IMR-90 (cell line): ENCODE measurements at regions not wholly inside any gene's neighbourhood (a gene's known extent, or its start where the extent isn't known, plus 50 kb on each side); places are given as distances from the start of the nearest gene placed in this dataset.

ENCODE experiments used
- ATAC-seq: fragments of 200-7000 bp; cut with Tn5 transposase; 2 replicates; pipeline ENCODE4 v1.9.1; 2020; ENCODE audit warnings: low read depth, mild to moderate bottlenecking, moderate library complexity
- BruUV-seq: library from RNA; stranded (reverse); fragments of 400-500 nt; replicated peaks from 2 replicates; lab custom pipeline; 2021; lab: Mats Ljungman, UMichigan
- CTCF ChIA-PET: fragments of 300-600 bp; formaldehyde crosslinking; extraction: SDS; loops from one replicate; lab custom pipeline; 2021; ENCODE audit warnings: antibody characterized with exemption; lab: Yijun Ruan, JAX
- POLR2A ChIA-PET: fragments of 300-600 bp; sonication (Branson Sonifier 250); formaldehyde crosslinking; loops from one replicate; lab custom pipeline; 2022; ENCODE audit warnings: antibody characterized with exemption; ENCODE audit not compliant: unreplicated experiment; lab: Charles Lee
- DNase-seq: peaks from one replicate; pipeline ENCODE4 v3.0.0; 2013
- H2AFZ ChIP-seq: replicated peaks from 2 replicates; pipeline ENCODE3; 2013; ENCODE audit warnings: low read length, mild to moderate bottlenecking; ENCODE audit not compliant: poor library complexity
- H2AK5ac ChIP-seq: 2 replicates; pipeline ENCODE4 v1.6.1; 2013; ENCODE audit warnings: low read depth, low read length, inconsistent platforms
- H2AK9ac ChIP-seq: replicated peaks from 2 replicates; pipeline ENCODE3; 2013; ENCODE audit warnings: mild to moderate bottlenecking, low read depth, low read length, moderate library complexity; ENCODE audit not compliant: poor library complexity
- H2BK120ac ChIP-seq: 2 replicates; pipeline ENCODE4 v1.6.1; 2013; ENCODE audit warnings: low read depth, low read length, inconsistent platforms
- H2BK15ac ChIP-seq: 3 replicates; pipeline ENCODE4 v1.6.1; 2013; ENCODE audit warnings: low read depth, low read length, inconsistent platforms
- H2BK20ac ChIP-seq: 2 replicates; pipeline ENCODE4 v1.6.1; 2013; ENCODE audit warnings: low read depth, mild to moderate bottlenecking, inconsistent platforms, low read length, moderate library complexity
- H2BK5ac ChIP-seq: 2 replicates; pipeline ENCODE4 v1.6.1; 2013; ENCODE audit warnings: mild to moderate bottlenecking, low read depth, low read length, inconsistent platforms; ENCODE audit not compliant: poor library complexity, severe bottlenecking
- H3K14ac ChIP-seq: replicated peaks from 2 replicates; pipeline ENCODE4 v1.6.1; 2013; ENCODE audit warnings: low read depth, low read length, inconsistent platforms
- H3K18ac ChIP-seq: 2 replicates; pipeline ENCODE4 v1.6.1; 2013; ENCODE audit warnings: low read depth, low read length, control low read depth
- H3K23ac ChIP-seq: 2 replicates; pipeline ENCODE4 v1.6.1; 2013; ENCODE audit warnings: low read depth, low read length, inconsistent platforms
- H3K27ac ChIP-seq: 2 replicates; pipeline ENCODE4 v1.5.1; 2013; ENCODE audit warnings: mild to moderate bottlenecking, control low read depth, low read length; ENCODE audit not compliant: insufficient read depth
- H3K27me3 ChIP-seq: 2 replicates; pipeline ENCODE4 v1.6.1; 2013; ENCODE audit warnings: low read length; ENCODE audit not compliant: control insufficient read depth, insufficient read depth
- H3K36me3 ChIP-seq: 2 replicates; pipeline ENCODE4 v1.6.1; 2013; ENCODE audit warnings: low read length, mixed read lengths; ENCODE audit not compliant: control insufficient read depth, insufficient read depth
- H3K4ac ChIP-seq: 2 replicates; pipeline ENCODE4 v1.6.1; 2013; ENCODE audit warnings: low read depth, low read length, inconsistent platforms
- H3K4me1 ChIP-seq: 2 replicates; pipeline ENCODE4 v1.6.1; 2013; ENCODE audit warnings: low read length, mixed read lengths; ENCODE audit not compliant: control insufficient read depth, insufficient read depth
- H3K4me2 ChIP-seq: 2 replicates; pipeline ENCODE4 v1.6.1; 2013; ENCODE audit warnings: low read depth, mild to moderate bottlenecking, control low read depth, low read length, moderate library complexity
- H3K4me3 ChIP-seq: 2 replicates; pipeline ENCODE4 v1.5.1; 2013; ENCODE audit warnings: low read depth, mild to moderate bottlenecking, control low read depth, low read length, moderate library complexity; ENCODE audit not compliant: insufficient read depth
- H3K56ac ChIP-seq: 2 replicates; pipeline ENCODE4 v1.6.1; 2013; ENCODE audit warnings: low read length, inconsistent platforms; ENCODE audit not compliant: insufficient read depth; ENCODE audit errors: extremely low read depth
- H3K79me1 ChIP-seq, 2 experiments: 2 replicates each; pipeline ENCODE4 v1.6.1; 2013; ENCODE audit warnings: low read length in 2 of 2, inconsistent platforms in 1 of 2, low read depth in 1 of 2
- H3K9ac ChIP-seq: 2 replicates; pipeline ENCODE4 v1.6.1; 2013; ENCODE audit warnings: low read depth, low read length, control low read depth
- H3K9me1 ChIP-seq: 2 replicates; pipeline ENCODE4 v1.6.1; 2013; ENCODE audit warnings: low read length, inconsistent platforms; ENCODE audit not compliant: insufficient read depth
- H3K9me3 ChIP-seq: 2 replicates; pipeline ENCODE4 v1.6.1; 2013; ENCODE audit warnings: low read length; ENCODE audit not compliant: control insufficient read depth, insufficient read depth
- H4K20me1 ChIP-seq: 2 replicates; pipeline ENCODE4 v1.6.1; 2013; ENCODE audit warnings: low read length, inconsistent platforms; ENCODE audit not compliant: insufficient read depth
- H4K5ac ChIP-seq: 2 replicates; pipeline ENCODE4 v1.6.1; 2013; ENCODE audit warnings: mild to moderate bottlenecking, low read depth, low read length, control low read depth
- H4K8ac ChIP-seq, 2 experiments: 2 replicates each; pipeline ENCODE4 v1.6.1; 2013; ENCODE audit warnings: low read depth in 2 of 2, low read length in 2 of 2, control low read depth in 1 of 2, inconsistent platforms in 1 of 2
- H4K91ac ChIP-seq: 2 replicates; pipeline ENCODE4 v1.6.1; 2013; ENCODE audit warnings: low read depth, low read length, inconsistent platforms; ENCODE audit not compliant: insufficient read depth
- CEBPB ChIP-seq: IDR thresholded peaks from 2 replicates; pipeline ENCODE4 v1.6.1; 2012; ENCODE audit warnings: low read depth, low read length, improper control_type of control experiment
- CTCF ChIP-seq: conservative IDR thresholded peaks from 2 replicates; pipeline ENCODE4 v1.5.1; 2012; ENCODE audit warnings: mild to moderate bottlenecking, low read depth, low read length, improper control_type of control experiment
- ELK1 ChIP-seq: fragments of 150-350 bp; IDR thresholded peaks from 2 replicates; pipeline ENCODE4 v1.6.1; 2016; ENCODE audit warnings: low read depth, mild to moderate bottlenecking, low read length, moderate library complexity, borderline replicate concordance
- FOS ChIP-seq: fragments of 150-350 bp; IDR thresholded peaks from 2 replicates; pipeline ENCODE4 v1.6.1; 2016; ENCODE audit warnings: low read depth, low read length
- MAFK ChIP-seq: IDR thresholded peaks from 2 replicates; pipeline ENCODE4 v1.6.1; 2012; ENCODE audit warnings: low read depth, low read length, improper control_type of control experiment
- MAZ ChIP-seq: IDR thresholded peaks from 2 replicates; pipeline ENCODE4 v1.6.1; 2012; ENCODE audit warnings: low read depth, mild to moderate bottlenecking, low read length, improper control_type of control experiment, moderate library complexity, borderline replicate concordance
- MXI1 ChIP-seq: IDR thresholded peaks from 2 replicates; pipeline ENCODE4 v1.6.1; 2012; ENCODE audit warnings: low read depth, mild to moderate bottlenecking, low read length, moderate library complexity, borderline replicate concordance
- RAD21 ChIP-seq: IDR thresholded peaks from 2 replicates; pipeline ENCODE4 v1.6.1; 2012; ENCODE audit warnings: low read length, improper control_type of control experiment
- RCOR1 ChIP-seq: IDR thresholded peaks from 2 replicates; pipeline ENCODE4 v1.6.1; 2012; ENCODE audit warnings: mild to moderate bottlenecking, low read length, improper control_type of control experiment; ENCODE audit not compliant: insufficient replicate concordance
- RFX5 ChIP-seq: IDR thresholded peaks from 2 replicates; pipeline ENCODE4 v1.8.0; 2012; ENCODE audit warnings: low read depth, mild to moderate bottlenecking, low read length, moderate library complexity
- SMC3 ChIP-seq: fragments of 150-350 bp; IDR thresholded peaks from 2 replicates; pipeline ENCODE4 v1.6.1; 2016; ENCODE audit warnings: low read depth, mild to moderate bottlenecking, antibody characterized with exemption, low read length, moderate library complexity
- USF2 ChIP-seq: fragments of 150-350 bp; IDR thresholded peaks from 2 replicates; pipeline ENCODE4 v1.6.1; 2017; ENCODE audit warnings: mild to moderate bottlenecking, antibody characterized with exemption, low read length, low read depth
- WGBS, 2 experiments: methylation state at CpG; one replicate each; pipeline versions ENCODE4 v1.1.5 to v1.1.7; 2013; ENCODE audit warnings: missing lambda C conversion rate in 2 of 2; ENCODE audit not compliant: insufficient read length in 1 of 2; ENCODE audit errors: extremely low coverage in 2 of 2; 5-methylcytosine and 5-hydroxymethylcytosine counted together
- dilution Hi-C: fragments of 300-500 bp; cut with HindIII; formaldehyde crosslinking; loops from one replicate; pipeline ENCODE4 v1.14.3; 2018; ENCODE audit warnings: low sequenced_read_pairs; ENCODE audit not compliant: unreplicated experiment
- in situ Hi-C: fragments of 300-500 bp; cut with MboI; formaldehyde crosslinking; loops from 3 replicates; pipeline ENCODE4 v1.14.3; 2019; ENCODE audit warnings: low sequenced_read_pairs, inconsistent platforms, mixed read lengths
- intact Hi-C: fragments of 100-400 bp; cut with micrococcal nuclease; formaldehyde crosslinking; loops from 2 replicates; pipeline ENCODE4 v1.10.0; 2022

GRCh38 chr2:387980-388421, 100.1 kb upstream of the ALKAL2 start:
- H3K27ac ChIP-seq: no peak overlapping the region
- TF ChIP-seq MAZ: no peak
- no peak for TF ChIP-seq MXI1
- TF ChIP-seq USF2: no peak
- TF ChIP-seq ELK1: no peak
- TF ChIP-seq RCOR1: no peak
- no peak for TF ChIP-seq CEBPB
- no peak for TF ChIP-seq MAFK
- TF ChIP-seq RFX5: no peak
- TF ChIP-seq RAD21: no peak
- TF ChIP-seq SMC3: no peak
- TF ChIP-seq CTCF: no peak
- TF ChIP-seq FOS: no peak
- CTCF ChIA-PET: no interaction called here
- no peak overlapping the region for H3K23ac ChIP-seq
- no peak overlapping the region for H4K8ac ChIP-seq
- H2AK9ac ChIP-seq: no peak overlapping the region
- no peaks in the 10 kb centered on the region for H3K36me3 ChIP-seq
- H3K4ac ChIP-seq: no peak overlapping the region
- intact Hi-C loops (no loop called here), dilution Hi-C loops (no loop called here), in situ Hi-C loops (no loop called here)
- H3K4me3 ChIP-seq: no peak overlapping the region
- no peak overlapping the region for H4K91ac ChIP-seq
- H3K4me1 ChIP-seq: no peaks in the 10 kb centered on the region
- H2BK5ac ChIP-seq: no peak overlapping the region
- peaks cover 41% of the 10 kb centered on the region for H3K9me3 ChIP-seq
- ATAC-seq (no peak), DNase-seq (no peak)
- no peak overlapping the region for H2AK5ac ChIP-seq
- no peak overlapping the region for H3K14ac ChIP-seq
- no peak overlapping the region for H3K4me2 ChIP-seq
- H4K5ac ChIP-seq: no peak overlapping the region
- H3K18ac ChIP-seq: no peak overlapping the region
- H3K9ac ChIP-seq: no peak overlapping the region
- H3K27me3 ChIP-seq: no peaks in the 10 kb centered on the region
- no peak overlapping the region for H2BK120ac ChIP-seq
- H3K79me1 ChIP-seq: no peaks in the 10 kb centered on the region
- no peaks in the 10 kb centered on the region for H3K9me1 ChIP-seq
- H2BK20ac ChIP-seq: no peak overlapping the region
- no peak overlapping the region for H2BK15ac ChIP-seq
- 50% methylated on average over 6 of the region's 18 CpGs; no CpG with 5 or more reads in 1 of the 2 experiments for WGBS, 2 experiments
- no TSS peak for BruUV-seq
- no peak overlapping the region for H3K56ac ChIP-seq
- POLR2A ChIA-PET: no interaction called here
- no peak overlapping the region for H2AFZ ChIP-seq
- H4K20me1 ChIP-seq: no peaks in the 10 kb centered on the region
